ENCODE measurements at regions not wholly inside any gene's neighbourhood (a gene's known extent, or its start where the extent isn't known, plus 50 kb on each side); places are given as distances from the start of the nearest gene placed in this dataset.

DNA sequence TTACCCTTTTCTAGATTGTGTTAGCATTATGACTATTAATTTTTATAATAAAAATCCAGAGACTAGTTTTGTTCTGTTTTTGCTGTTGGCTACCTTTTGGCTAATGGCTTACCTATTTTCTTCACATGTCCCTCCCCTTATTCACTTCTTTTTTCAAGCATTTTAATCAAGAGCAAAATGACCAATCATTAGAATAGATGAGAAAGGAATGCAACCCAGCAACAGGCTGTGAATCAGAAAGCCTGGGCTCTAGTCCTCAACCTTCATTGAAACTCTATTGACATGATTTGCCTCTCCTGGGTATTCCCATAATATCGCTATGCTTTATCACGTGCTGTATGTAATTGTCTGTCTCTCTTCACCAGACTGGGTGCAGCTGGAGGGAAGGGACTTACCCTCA lies 370.1 kb downstream of the IRS1 start:
- H3K4me3 ChIP-seq (ENCODE audit: low read depth, low read length), result no peak overlapping the region
- no peak for DNase-seq (ENCODE audit: low read depth)
- no peak for TF ChIP-seq CTCF (IDR thresholded peaks at IDR 0.05; ENCODE audit: insufficient read depth, low read depth, low read length, missing control alignments)

- DNase-seq (ENCODE audit: low read depth), result no peak
- no peak overlapping the region for H3K4me3 ChIP-seq (ENCODE audit: low read depth, low read length)
- no peak for TF ChIP-seq CTCF (IDR thresholded peaks at IDR 0.05; ENCODE audit: insufficient read depth, low read depth, low read length, missing control alignments)
Measured at GRCh38 chr2:226427538-226428307, 371.9 kb downstream of the IRS1 start.

GRCh38 chr2:226426292-226426736 lies 373.3 kb downstream of the IRS1 start:
- no peak for TF ChIP-seq CTCF (IDR thresholded peaks at IDR 0.05; ENCODE audit: insufficient read depth, low read depth, low read length, missing control alignments)
- no peak overlapping the region for H3K4me3 ChIP-seq (ENCODE audit: low read depth, low read length)
- no peak for DNase-seq (ENCODE audit: low read depth)

GRCh38 chr2:226424971-226425370 lies 374.6 kb downstream of the IRS1 start:
- TF ChIP-seq CTCF (IDR thresholded peaks at IDR 0.05; ENCODE audit: insufficient read depth, low read depth, low read length, missing control alignments), result no peak
- no peak for DNase-seq (ENCODE audit: low read depth)
- H3K4me3 ChIP-seq (ENCODE audit: low read depth, low read length), result no peak overlapping the region

- no peak overlapping the region for H3K4me3 ChIP-seq (ENCODE audit: low read depth, low read length)
- peak; percentile 40 for DNase-seq (ENCODE audit: low read depth)
- no peak for TF ChIP-seq CTCF (IDR thresholded peaks at IDR 0.05; ENCODE audit: insufficient read depth, low read depth, low read length, missing control alignments)
Measured at GRCh38 chr2:226423498-226423960, 376.1 kb downstream of the IRS1 start.

- H3K4me3 ChIP-seq (ENCODE audit: low read depth, low read length), result no peak overlapping the region
- TF ChIP-seq CTCF (IDR thresholded peaks at IDR 0.05; ENCODE audit: insufficient read depth, low read depth, low read length, missing control alignments), result no peak
- no peak for DNase-seq (ENCODE audit: low read depth)
Measured at GRCh38 chr2:226420646-226421045, 379.0 kb downstream of the IRS1 start.

DNA sequence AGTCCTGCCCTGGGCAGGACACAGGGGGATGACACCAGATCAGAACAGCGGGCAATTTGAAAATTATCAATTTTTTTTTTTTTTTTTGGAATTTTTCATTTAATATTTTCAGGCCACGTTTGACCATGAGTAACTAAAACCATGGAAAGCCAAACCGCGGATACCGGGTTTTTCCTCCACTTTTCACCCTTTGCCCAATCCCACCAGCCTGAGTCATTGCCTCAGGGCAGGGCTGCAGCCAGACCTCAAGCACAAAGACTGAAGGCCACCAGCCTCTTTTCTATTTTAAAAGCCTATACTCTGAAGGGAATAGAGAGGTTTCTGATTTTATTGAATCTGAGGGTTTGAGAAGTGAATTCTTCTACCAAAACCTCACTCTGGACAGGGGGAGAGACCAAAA lies 381.1 kb downstream of the IRS1 start:
- H3K4me3 ChIP-seq (ENCODE audit: low read depth, low read length), result no peak overlapping the region
- TF ChIP-seq CTCF (IDR thresholded peaks at IDR 0.05; ENCODE audit: insufficient read depth, low read depth, low read length, missing control alignments), result no peak
- no peak for DNase-seq (ENCODE audit: low read depth)
